ENCODE measurements at regions not wholly inside any gene's neighbourhood (a gene's known extent, or its start where the extent isn't known, plus 50 kb on each side); places are given as distances from the start of the nearest gene placed in this dataset.
A peak's percentile ranks its signal among the peaks of the same experiment; 100 is the strongest.

DNA sequence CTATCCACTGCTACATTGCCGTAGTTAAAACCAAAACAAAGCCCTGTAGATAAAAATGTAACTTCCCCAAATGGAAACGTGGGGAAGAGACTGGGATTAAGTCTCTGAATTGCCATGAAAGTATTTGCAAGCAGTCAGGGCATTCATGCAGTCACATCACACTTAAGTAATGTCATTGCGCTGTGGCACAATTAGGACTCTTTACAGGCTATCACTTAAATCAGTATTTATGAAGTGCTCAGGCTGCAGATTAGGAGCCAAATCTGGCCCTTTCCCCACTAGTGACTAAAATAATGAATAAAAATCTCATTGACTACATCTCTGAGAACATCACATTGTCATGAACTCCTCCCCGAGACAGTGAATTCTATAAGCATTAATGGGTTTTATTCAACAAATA, 300.9 kb downstream of the ICOS start:
- DNase-seq: no peak

DNA sequence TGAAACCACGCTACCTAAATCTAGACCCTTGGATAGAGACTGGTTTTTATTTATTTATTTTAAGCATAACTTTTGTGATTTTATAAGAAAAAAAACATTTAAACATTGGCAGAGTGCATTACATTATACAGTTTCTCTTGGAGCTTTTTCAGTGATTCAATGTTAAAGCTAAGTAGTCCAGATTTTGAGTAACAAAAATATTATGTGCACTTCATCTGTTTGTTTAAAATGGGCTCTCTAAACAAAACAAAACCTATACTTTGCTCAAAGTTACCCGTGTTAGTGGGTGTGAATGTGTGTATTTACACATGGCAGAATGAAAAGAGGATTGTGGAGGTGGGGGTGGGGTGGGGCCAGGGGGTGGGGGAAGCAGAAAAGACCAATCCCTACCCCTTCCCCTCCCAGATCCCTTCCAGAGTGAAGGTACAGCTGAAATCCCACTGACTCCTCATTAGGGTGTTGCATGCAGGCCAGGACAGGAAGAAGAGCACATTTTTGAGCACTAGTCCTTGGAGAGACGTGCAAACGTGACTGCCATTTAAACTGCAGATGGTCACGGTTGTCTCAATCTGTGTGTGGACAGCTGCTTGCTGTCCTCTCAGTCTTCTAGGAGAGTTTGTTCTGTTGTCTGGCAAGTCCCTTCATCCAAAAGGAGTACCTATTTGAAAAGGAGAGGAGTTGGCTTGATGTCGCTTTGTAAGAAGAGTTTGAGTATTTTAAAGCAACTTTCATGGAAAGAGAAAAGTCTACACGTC, 303.0 kb downstream of the ICOS start:
- no peak for DNase-seq

DNA sequence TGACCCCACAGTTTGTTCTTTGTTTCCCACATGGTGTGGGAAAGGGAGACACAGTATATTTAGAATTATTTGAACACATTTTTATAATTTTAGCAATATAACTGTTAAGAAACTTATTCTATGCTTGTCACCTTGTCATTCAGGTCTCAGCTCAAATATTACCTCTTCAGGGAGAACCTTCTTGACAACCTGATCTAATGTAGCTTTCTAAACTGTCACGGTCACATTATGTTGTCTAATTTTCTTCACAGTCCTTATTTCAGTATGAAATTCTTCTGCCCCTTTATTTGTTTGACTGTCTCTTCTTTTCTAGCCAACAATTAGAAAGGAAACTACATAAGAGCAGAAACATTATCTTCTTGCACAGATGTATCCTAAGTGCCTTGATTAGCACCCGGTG, 304.3 kb upstream of the PARD3B start:
- no peak for DNase-seq

DNA sequence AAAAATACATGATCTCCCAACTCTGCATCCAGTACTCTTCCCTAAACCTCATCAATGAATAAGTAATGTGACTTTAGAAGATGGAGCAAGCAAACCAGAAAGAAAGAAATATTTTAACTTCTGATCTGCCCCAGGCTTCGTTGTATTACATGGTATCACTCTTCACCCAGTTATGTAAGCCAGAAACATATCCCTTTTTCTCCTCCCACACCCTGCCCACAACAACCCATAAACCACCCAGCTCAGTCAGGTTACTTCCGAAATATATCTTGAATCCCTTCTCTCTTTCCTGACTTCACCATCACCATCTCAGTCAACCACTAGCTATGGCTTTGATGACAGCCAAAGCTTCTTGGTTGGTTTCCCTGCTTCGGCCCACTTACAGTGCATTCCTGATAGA, 295.8 kb upstream of the PARD3B start:
- DNase-seq: no peak

DNA sequence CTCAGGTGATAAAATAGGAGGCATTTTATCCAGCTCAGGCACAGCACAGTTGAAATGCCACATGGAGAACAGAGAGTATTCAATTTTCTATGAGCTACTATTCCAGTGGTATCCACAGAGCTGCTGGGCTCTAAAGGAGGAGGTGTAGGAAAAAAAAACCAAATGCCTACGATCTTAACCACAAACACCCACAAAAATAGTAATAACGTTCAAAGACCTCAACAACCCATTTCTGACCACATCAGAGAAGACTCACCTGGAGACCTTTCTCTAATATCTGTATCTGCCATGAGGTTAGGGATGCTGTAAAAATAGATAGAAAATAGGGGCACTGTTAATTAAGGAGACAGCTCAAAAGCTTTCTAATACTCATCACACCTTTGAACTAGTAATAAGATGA, 294.6 kb upstream of the PARD3B start:
- no peak for DNase-seq

DNA sequence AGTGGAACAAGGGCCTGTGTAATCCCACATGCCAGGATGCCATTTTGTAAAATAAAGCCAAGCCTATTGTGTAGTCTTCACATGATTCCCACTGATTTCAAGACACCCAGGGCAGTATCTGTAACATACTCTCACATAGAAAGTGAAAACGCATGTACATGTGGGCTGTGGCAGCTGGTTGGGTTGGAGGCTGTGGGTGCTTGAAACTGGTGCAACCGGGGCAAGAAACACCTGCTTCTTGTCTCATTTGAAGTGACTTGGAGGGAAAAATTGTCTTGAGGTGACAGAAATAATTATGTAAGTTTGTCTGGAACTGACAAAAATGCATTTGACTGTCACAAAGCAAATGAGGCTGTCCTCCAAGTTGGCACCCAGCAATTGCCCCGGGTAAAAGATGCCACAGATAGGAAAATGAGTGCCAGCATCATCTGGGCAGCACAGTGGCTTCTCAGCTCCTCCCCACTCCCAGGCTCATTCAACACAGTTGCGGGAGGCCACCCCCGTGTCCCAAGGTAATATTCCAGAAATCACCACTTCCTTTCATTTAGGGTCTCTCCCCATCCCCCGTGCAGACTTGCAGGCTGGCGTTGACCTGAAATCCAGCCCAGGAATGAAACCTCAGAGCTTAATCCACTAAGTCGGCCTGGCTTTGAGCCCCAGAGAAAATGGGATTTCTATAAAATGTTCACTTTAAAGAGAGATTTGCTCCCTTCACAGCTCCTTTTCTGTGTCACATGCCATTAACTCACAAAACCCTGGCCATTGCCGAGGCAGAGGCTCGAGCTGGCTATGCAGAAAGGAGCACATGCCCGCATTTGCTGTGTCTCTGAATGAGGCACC, 293.9 kb upstream of the PARD3B start:
- DNase-seq: peak in 1 of 5 donors; percentile 9

DNA sequence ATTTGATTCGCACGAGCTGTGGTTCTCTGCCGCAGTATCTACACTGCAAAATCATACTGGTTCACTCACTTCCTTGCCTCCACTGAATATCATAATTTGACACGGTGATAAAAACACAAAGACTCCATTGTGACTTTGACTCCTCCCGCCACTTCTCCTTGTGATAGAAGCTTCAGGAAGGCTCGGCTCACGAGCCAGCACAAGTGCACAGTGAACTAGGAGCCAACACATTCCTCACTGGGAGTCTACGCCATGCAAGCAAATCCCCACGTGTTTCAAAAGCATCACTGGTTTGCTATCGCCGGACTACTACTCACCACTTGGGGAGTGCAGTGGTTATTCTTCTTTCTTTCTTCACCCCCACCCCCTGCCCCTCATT, 293.3 kb upstream of the PARD3B start:
- DNase-seq: no peak

DNA sequence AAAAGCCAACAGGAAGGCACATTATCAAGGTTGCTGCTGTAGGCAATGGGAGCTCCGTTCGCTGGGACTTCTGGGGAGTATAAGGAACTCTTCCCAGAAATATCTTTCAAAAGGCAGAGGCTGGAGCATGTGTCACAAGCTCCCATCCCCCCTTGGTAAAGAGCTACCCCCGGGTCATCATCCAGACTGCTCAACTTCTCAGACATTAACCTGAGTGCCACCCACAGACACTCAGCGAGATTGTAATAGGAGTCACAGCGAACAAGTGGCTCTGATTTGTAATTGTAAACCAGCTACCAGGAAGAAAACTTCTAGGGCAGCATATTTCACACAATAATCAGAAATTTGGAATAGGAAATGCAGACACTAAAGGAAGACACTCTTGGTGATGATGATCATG, 290.2 kb upstream of the PARD3B start:
- no peak for DNase-seq

DNA sequence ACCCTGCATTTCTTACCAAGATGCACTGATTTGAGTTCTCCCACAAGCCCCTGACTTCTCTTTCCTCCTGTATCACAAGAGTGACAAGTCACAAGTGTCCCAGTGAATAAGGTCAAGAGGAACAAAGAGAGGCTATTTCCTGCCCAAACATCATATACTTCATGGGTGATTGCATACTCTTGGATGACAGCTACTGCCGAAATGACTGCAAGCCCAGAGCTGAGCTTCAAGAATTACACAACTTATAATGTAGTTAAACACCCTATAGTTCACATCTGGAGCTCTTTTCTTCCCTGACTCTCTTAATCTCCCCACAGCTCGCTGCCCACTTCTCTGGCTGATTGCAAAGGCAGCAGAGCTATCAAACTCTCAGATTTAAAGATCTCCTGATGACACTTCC, 289.7 kb upstream of the PARD3B start:
- DNase-seq: no peak

DNA sequence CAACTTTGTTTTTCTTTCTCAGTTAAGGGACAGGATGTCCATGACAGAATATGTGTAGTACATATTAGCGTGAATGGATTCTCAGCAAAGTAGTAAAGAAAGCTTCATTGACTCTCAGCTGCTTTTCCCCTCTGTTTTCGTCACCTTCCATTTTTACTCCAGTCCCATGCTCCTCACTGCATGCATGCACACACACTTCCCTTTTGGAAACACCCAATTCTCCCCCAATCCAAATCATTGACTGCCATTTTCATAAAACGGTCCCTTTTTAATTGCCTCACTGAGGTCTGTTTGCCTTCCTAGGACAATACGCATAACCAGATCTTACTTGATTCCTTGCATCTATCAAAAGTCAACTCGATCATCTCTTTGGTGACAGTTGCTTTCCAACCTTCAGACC, 287.5 kb upstream of the PARD3B start:
- no peak for DNase-seq

DNA sequence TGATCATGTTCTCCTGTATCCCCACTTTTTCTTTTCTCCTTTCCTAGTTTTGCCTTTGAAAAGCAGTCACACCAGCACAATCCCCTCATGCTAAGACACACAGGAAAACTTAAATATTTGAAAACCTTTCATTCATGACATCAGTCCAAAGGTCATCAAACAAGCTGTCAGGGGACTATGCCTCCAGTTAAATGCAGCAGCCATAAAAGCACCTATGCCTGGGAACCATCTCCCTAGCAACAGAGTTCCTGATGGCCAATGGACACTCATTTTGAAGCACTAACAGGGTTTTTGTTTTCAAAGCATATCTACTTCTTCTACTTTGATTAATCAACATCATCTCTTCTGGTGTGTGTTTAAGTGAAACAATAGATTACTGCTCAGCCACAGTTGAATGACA, 286.4 kb upstream of the PARD3B start:
- DNase-seq: no peak

DNA sequence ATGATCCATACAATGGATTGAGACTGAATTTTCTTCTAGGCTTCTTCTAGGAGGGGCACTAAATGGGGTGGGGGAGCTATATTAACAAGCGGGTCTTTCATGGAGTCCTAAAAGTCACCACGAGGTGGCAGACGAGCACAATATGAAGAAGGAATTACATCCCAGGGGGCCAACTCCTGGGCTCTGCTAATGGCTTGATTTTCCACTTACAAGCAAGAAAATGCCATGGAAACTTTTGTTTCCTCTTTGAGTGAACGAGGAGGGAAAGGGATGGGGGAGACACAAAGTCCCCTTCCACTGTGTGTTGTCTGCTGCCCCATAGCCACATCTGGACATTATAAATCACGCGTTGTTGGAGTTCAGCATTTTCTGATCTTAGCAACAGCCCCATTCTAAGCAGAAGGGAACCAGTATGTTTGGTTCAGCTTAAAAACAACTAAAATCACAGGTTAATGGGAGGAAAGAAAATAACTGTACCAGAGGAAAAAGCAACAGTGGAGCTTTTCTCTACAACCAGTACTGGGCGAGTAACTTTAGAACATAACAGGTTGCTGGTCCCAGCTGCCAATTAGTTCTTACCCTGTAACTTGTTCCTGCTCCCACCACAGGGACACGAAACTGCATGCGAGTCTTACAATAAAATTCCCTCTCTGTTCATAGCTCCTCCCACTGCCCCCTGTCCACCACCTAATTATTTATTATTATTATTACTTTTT, 285.0 kb upstream of the PARD3B start:
- peak in 3 of 5 donors; percentile 13 to 35 (median 22) for DNase-seq

DNA sequence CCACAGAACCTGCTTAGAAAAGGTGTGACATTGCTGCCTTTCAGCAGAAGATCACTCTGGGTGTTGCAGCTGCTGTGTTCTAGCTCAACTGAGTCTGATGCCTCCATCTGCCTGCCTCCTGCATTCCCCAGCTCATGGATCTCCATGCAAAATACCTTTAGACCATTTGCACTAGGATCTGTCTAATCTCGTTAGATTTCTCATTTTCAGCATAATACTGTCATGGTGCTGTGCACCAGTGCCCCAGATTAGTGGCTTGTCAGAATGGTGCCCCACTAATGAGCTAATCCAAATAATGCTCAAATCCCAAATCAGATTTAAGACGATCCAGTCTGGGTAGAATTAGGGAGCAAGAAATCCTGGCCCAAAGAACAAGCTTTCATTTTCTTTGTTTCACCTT, 284.4 kb upstream of the PARD3B start:
- DNase-seq: no peak

DNA sequence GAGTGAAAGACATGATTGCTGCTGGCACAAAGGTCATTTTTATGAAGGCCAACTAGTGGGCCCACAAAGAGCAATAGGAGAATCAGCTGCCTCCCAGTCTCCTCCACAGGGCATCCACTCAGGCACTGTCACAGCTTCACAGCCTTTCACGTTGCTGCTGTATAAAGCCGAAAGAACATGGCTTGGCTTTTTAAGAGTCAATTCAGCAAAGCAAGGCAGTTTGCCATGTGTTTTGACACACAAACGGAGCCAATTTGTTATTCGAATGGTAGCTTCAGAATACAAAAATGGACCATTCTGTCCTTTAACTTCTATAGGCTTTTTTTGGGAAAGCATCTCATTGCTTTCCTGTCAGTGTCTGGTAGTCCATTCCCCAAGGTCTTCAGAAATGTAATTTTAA, 283.4 kb upstream of the PARD3B start:
- DNase-seq: no peak

DNA sequence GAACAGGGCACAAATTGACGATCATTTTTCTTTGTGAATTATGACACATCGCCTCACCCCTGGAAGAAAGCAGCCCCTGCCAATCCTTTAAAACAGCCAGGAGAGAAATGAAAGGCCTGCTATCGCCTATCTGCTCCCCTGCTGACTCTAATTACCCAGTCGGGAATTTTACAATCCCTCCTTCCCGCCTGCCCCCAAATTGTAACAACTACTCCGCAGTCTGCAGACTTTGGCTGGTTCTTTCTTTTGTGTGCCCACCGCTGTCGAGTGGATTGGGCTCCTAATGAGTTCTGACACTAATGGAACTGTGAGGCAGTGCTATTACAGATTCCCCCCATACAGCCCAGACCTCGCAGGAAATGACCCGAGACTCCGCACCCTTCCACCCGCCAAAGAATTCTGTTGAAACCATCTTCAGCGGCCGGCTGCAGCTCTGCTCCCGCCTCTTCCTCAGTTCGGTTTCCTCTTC, 281.2 kb upstream of the PARD3B start:
- DNase-seq: no peak

DNA sequence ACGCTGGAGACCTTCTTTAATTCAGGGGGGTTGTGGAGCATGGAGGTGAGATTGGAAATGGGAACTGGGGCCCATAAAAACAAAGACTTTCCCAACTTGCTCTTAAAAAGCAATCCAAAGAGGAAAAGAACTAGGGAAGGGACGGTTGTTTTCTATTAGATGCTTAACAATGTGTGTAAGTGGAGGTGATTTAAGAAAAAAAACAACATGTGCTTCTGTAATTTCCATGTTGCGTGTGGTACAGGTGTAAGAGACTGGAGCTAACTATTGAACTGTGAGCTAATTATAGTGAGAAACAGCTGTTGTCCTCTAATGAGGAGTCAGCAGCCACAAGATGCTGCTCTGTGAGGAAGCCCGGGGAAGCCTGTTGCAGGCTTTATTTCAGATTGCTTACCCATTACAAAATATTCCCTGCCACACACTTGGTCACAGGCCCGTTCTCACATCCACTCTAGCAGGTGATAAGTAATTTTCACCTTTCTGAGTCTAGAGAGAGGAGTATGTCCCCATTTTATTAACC, 280.6 kb upstream of the PARD3B start:
- DNase-seq: no peak

DNA sequence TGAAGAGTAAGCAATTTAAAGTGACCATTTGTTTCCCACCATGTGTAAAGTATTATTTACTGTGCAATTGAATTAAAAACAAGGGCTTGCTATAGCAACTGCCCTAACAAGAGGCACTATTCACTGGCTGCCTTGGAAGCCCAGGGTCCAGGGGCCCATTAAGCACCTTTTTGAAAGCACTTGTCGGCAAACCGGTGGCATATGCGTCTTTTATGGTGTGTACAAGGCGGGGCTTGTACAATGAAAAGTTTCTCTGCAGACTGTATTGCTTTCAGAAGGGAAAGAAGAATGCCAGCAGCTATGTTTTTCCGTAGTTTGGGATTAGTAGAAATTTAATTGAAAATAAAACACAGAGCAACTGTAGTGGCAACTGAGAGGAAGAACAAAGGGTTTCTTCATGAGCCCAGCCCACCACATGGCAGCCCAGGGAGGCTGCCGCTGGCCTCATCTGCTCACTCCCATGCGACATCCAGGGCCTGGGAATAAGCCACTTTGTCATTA, 279.5 kb upstream of the PARD3B start:
- no peak for DNase-seq

DNA sequence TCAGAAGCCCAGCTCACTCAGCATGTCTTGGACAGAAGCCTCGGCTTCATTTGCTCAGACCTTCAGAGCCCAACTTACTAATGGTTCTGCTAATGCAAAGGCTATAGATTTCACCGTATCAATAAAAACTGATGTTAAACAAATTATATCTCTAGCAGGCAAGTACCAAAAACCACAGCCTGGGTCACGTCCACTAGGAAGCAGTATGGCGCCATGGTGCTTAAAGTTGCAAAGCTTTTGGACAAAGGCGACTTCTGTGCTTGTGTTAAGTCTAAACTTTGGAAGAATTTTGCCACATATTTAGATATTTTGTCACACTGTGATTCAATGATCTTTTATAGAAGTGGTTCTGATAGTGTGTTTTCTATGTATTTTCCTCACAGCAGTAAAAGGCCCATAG, 276.8 kb upstream of the PARD3B start:
- DNase-seq: no peak

DNA sequence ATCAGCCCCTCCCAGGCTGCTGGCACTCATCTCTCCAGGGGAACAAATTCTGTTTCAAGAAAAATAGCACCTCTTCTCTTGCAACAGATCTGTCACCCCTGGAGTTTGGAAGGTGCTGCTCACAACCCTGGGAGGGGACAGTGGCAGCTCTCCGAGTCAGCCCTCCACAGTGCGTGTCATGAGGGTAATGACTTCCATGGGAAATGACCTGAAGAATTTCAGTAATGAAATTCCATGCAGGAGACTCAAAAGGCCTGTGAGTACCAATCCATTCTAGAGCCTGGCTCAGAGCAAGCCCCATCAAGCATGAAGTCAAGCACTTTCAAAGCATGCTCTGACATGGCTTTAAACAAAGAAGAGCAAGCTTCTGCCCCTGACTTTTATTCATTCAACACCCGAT, 276.3 kb upstream of the PARD3B start:
- no peak for DNase-seq

DNA sequence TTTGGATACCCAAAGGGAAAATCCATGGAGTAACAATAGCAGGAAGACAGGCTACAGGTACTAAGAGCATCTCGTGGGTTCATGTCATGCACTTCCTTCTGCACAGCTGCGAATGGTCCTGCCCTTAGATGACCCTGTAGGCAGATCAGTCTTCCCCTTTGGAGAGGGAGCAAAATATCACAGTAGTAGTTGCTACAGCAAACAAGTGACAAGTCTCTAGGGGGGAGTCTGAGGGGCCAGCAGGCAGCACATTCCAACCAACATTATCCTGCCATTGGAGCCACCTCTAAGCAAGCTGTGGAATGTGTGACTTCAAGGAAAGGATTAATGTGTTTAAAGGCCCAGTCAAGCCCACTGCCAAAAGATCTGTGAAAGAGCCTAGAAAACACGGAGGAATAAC, 273.2 kb upstream of the PARD3B start:
- no peak for DNase-seq

DNA sequence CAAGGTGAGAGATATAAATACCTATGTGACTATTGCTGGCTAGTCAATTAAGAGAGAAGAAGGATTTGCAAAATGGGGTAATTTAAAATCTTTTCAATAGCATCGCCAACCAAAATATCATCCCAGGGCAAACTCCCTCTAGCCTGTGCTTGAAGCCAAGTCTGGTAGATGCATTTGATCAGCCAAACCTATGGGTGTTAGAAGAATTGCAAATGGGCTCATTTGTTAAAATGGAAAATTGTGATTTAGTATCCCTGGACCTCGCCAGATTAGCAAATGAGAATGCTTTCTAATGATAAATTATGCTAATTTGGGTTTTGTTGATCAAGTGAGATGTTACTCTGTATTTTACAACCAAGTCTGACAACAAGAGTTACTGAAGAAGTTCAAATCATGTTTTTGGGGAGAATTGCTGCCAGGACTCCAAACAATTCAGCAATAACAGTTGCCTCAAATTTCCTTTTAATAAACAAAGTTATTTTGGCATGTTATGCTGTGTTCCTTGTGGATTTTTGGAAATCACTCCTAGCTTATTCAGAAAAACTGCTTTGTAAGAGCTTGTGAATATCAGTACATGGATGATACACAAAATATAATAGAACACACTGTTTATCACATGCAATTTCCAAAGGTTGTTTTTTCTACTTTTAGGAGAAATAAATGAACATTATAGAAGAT, 272.5 kb upstream of the PARD3B start:
- no peak for DNase-seq

DNA sequence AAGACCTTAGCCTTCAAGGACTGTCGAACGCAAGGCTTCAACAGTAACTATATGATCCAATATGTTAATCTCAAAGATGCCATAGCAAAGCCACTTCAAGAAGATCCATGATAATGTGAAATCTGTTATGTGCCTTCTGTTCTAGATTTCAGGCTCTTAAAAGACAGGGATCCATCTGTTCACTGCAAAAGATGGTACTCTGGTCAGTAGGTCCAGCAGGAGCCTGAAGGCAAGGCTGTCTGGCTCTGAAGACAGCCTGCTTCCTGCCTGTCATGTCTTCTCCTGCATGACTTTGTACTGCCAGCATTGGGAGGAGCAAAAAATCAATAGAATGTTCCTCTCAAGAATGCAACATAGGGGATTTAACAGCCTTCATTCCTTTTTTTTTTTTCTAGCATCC, 270.8 kb upstream of the PARD3B start:
- no peak for DNase-seq

DNA sequence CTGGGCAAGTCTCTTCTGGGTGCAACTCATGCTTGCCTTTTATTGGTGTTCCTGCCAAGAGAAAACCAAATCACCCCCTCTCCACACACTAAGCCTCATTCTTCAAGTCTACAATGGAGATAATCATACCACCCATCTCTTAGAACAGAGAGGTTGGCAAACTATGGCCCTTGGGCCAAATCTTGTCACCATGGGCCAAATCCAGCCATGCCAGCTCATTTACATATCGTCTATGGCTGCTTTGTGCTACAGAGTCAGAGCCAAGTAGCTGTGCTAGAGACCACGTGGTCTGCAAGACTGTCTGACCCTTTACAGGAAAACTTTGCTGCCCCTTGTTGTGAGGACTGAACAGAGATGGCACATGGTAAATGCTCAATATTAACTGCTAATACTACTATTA, 270.3 kb upstream of the PARD3B start:
- no peak for DNase-seq
